ENCODE measurements at regions not wholly inside any gene's neighbourhood (a gene's known extent, or its start where the extent isn't known, plus 50 kb on each side); places are given as distances from the start of the nearest gene placed in this dataset.

DNA sequence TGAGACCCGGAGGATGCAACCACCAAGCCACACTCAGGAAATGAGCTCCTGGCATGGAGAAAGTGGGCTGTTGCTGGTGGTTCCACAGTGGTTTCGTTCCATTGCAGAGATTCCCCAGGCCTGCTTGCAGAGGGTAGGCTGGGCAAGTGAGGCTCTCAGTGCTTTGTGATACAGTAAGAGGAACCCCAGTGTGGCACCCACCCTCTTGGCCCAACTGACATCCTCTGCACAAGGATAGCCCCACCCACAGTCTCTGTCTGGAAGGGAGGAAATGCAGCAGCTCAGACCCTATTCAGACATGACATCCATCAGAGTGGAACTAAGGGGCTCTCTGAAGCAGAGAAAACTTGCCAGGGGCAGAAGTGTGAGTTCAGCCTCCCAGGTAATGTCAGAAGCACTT is 69.6 kb upstream of the FSTL4 start:
- Histone ChIP-seq H3K27me3 (ENCODE audit: insufficient read depth, low read length) (no peaks in the 10 kb centered on the region), H2BK120ac (ENCODE audit: low read depth, low read length, poor library complexity, severe bottlenecking) (no peak overlapping the region), H3K4ac (ENCODE audit: low read depth, low read length) (no peak overlapping the region), H2BK20ac (ENCODE audit: low read depth, low read length, poor library complexity, severe bottlenecking) (no peak overlapping the region), H3K4me1 (ENCODE audit: insufficient read depth, low read length) (no peaks in the 10 kb centered on the region), H3K23ac (ENCODE audit: insufficient read length, low read depth, low read length) (no peak overlapping the region), H3K14ac (ENCODE audit: insufficient read depth, low read length) (no peak overlapping the region), H2AFZ (ENCODE audit: low read length) (no peak overlapping the region), H3K9ac (ENCODE audit: extremely low read depth, insufficient read length, low read length) (no peak overlapping the region), H3K4me2 (ENCODE audit: insufficient read depth, insufficient read length, low read length) (no peak overlapping the region), H4K20me1 (ENCODE audit: control insufficient read depth, insufficient read depth, insufficient read length) (peaks cover 3% of the 10 kb centered on the region), H3K56ac (ENCODE audit: insufficient read length, low read depth, low read length) (no peak overlapping the region), H4K91ac (ENCODE audit: insufficient read length, low read depth, low read length) (no peak overlapping the region), H3K79me2 (ENCODE audit: insufficient read depth, low read length) (no peaks in the 10 kb centered on the region), H3K18ac (ENCODE audit: insufficient read length, low read depth, low read length) (no peak overlapping the region), H4K8ac (replicated peaks; ENCODE audit: insufficient read length, low read depth, low read length) (no peak overlapping the region), H3K9me3 (ENCODE audit: control insufficient read depth, low read depth, low read length) (no peaks in the 10 kb centered on the region), H3K23me2 (ENCODE audit: insufficient read length, low read depth, low read length, poor library complexity, severe bottlenecking) (no peaks in the 10 kb centered on the region), H3K27ac (ENCODE audit: insufficient read length, low read depth, low read length) (no peak overlapping the region), H3T11ph (ENCODE audit: low read length) (no peak overlapping the region), H3K79me1 (ENCODE audit: insufficient read depth, low read depth, low read length, poor library complexity, severe bottlenecking) (no peaks in the 10 kb centered on the region), H2BK5ac (ENCODE audit: insufficient read length, low read length) (no peak overlapping the region), H2BK15ac (ENCODE audit: low read depth, low read length) (no peak overlapping the region), H4K5ac (ENCODE audit: insufficient read length, low read depth, low read length) (no peak overlapping the region), H2AK5ac (ENCODE audit: insufficient read length, low read length) (no peak overlapping the region), H2BK12ac (ENCODE audit: insufficient read length, low read depth, low read length) (no peak overlapping the region)
- Mint-ChIP-seq H3K4me1 (peaks cover 4 to 8% of the 10 kb centered on the region in 2 experiments), H3K27ac (no peak overlapping the region; a peak in 1 of 7 replicates), H3K36me3 (ENCODE audit: insufficient read depth in 1 of 3, low read depth in 3 of 3) (peaks cover 0 to 2% (median 0%) of the 10 kb centered on the region in 3 experiments; a peak in 1 of 7 replicates), H3K27me3 (ENCODE audit: low read depth) (peaks cover 4% of the 10 kb centered on the region; the same call in 1 of the 2 replicates), H3K9me3 (no peaks in the 10 kb centered on the region), H3K4me3 (no peak overlapping the region)
- no CpG with 5 or more reads among the region's 2 CpGs for WGBS (ENCODE audit: extremely low coverage, insufficient read length, low lambda C conversion rate)
- peak; percentile 24 for DNase-seq
- TF ChIP-seq, protein P1, sequence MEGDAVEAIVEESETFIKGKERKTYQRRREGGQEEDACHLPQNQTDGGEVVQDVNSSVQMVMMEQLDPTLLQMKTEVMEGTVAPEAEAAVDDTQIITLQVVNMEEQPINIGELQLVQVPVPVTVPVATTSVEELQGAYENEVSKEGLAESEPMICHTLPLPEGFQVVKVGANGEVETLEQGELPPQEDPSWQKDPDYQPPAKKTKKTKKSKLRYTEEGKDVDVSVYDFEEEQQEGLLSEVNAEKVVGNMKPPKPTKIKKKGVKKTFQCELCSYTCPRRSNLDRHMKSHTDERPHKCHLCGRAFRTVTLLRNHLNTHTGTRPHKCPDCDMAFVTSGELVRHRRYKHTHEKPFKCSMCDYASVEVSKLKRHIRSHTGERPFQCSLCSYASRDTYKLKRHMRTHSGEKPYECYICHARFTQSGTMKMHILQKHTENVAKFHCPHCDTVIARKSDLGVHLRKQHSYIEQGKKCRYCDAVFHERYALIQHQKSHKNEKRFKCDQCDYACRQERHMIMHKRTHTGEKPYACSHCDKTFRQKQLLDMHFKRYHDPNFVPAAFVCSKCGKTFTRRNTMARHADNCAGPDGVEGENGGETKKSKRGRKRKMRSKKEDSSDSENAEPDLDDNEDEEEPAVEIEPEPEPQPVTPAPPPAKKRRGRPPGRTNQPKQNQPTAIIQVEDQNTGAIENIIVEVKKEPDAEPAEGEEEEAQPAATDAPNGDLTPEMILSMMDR (conservative IDR thresholded peaks at IDR 0.05), result no peak
